HG03039 (cell line): ENCODE measurements at regions not wholly inside any gene's neighbourhood (a gene's known extent, or its start where the extent isn't known, plus 50 kb on each side); places are given as distances from the start of the nearest gene placed in this dataset.

Experiments used
- ATAC-seq: cut with Tn5 transposase; IDR thresholded peaks from one replicate; pipeline ENCODE4 v1.9.1; 2021; ENCODE audit warnings: mild to moderate bottlenecking, moderate library complexity; ENCODE audit not compliant: unreplicated experiment

GRCh38 chr6:151699719-151700118 is 107.8 kb upstream of the ESR1 start:
- ATAC-seq: no peak

- peak; percentile 89 for ATAC-seq
Measured at GRCh38 chr6:151701911-151702562, 105.4 kb upstream of the ESR1 start.

- ATAC-seq: peak; percentile 43
Measured at GRCh38 chr6:151702851-151703658, 104.4 kb upstream of the ESR1 start.

- no peak for ATAC-seq
Measured at GRCh38 chr6:151704383-151704782, 103.1 kb upstream of the ESR1 start.

- no peak for ATAC-seq
Measured at GRCh38 chr6:151705993-151706733, 101.3 kb upstream of the ESR1 start.

GRCh38 chr6:151709329-151709728 is 98.2 kb upstream of the ESR1 start:
- no peak for ATAC-seq

GRCh38 chr6:151716526-151716932 is 91.0 kb upstream of the ESR1 start:
- no peak for ATAC-seq

GRCh38 chr6:151719070-151719469 is 88.4 kb upstream of the ESR1 start:
- ATAC-seq: no peak

GRCh38 chr6:151721146-151721545 is 86.3 kb upstream of the ESR1 start:
- ATAC-seq: no peak

- ATAC-seq: no peak
Measured at GRCh38 chr6:151721671-151722070, 85.8 kb upstream of the ESR1 start.

GRCh38 chr6:151722342-151722741 is 85.1 kb upstream of the ESR1 start:
- ATAC-seq: no peak

GRCh38 chr6:151723152-151723551 is 84.3 kb upstream of the ESR1 start:
- ATAC-seq: peak; percentile 88

GRCh38 chr6:151729829-151730495 is 77.5 kb upstream of the ESR1 start:
- no peak for ATAC-seq

GRCh38 chr6:151730496-151730870 is 77.0 kb upstream of the ESR1 start:
- no peak for ATAC-seq

- ATAC-seq: no peak
Measured at GRCh38 chr6:151731313-151731712, 76.2 kb upstream of the ESR1 start.

GRCh38 chr6:151733680-151734320 is 73.7 kb upstream of the ESR1 start:
- no peak for ATAC-seq

GRCh38 chr6:151738267-151738666 is 69.2 kb upstream of the ESR1 start:
- ATAC-seq: no peak

- ATAC-seq: no peak
Measured at GRCh38 chr6:151738960-151739359, 68.5 kb upstream of the ESR1 start.

GRCh38 chr6:151740820-151741219 is 66.7 kb upstream of the ESR1 start:
- ATAC-seq: no peak

- ATAC-seq: no peak
Measured at GRCh38 chr6:151747896-151748295, 59.6 kb upstream of the ESR1 start.

- ATAC-seq: no peak
Measured at GRCh38 chr6:151749341-151749740, 58.1 kb upstream of the ESR1 start.
